Activated CD8-positive, alpha-beta memory T cell treated with anti-CD3 and anti-CD28 coated beads, Interleukin-2, amount 10 ng/mL, durations not matched to agents 7 days and 5 days (primary cell): ENCODE measurements at regions not wholly inside any gene's neighbourhood (a gene's known extent, or its start where the extent isn't known, plus 50 kb on each side); places are given as distances from the start of the nearest gene placed in this dataset.

ENCODE experiments used
- ATAC-seq: fragments of 150-1000 bp; cut with Tn5 transposase; one replicate; pipeline ENCODE4 v1.10.0; 2021; ENCODE audit warnings: moderate library complexity
- CTCF ChIA-PET: fragments of 350-600 bp; sonication (Branson Sonifier 250); formaldehyde crosslinking; loops from one replicate; lab custom pipeline; 2021; ENCODE audit warnings: antibody characterized with exemption; lab: Charles Lee
- DNase-seq: peaks from one replicate; pipeline ENCODE4 v3.0.0-alpha.2; 2020
- H3K27ac Mint-ChIP-seq: one replicate; pipeline ENCODE4 v1.8.0; 2021; ENCODE audit warnings: mild to moderate bottlenecking, mixed read lengths
- H3K27me3 Mint-ChIP-seq: one replicate; pipeline ENCODE4 v1.8.0; 2021; ENCODE audit warnings: mixed read lengths
- H3K36me3 Mint-ChIP-seq: one replicate; pipeline ENCODE4 v1.8.0; 2021; ENCODE audit warnings: mild to moderate bottlenecking, mixed read lengths
- H3K4me1 Mint-ChIP-seq: one replicate; pipeline ENCODE4 v1.8.0; 2021; ENCODE audit warnings: mixed read lengths
- H3K4me3 Mint-ChIP-seq: one replicate; pipeline ENCODE4 v1.8.0; 2021; ENCODE audit warnings: mild to moderate bottlenecking, moderate library complexity, mixed read lengths
- H3K9me3 Mint-ChIP-seq: one replicate; pipeline ENCODE4 v1.8.0; 2022; ENCODE audit warnings: low read depth, mixed read lengths

DNA sequence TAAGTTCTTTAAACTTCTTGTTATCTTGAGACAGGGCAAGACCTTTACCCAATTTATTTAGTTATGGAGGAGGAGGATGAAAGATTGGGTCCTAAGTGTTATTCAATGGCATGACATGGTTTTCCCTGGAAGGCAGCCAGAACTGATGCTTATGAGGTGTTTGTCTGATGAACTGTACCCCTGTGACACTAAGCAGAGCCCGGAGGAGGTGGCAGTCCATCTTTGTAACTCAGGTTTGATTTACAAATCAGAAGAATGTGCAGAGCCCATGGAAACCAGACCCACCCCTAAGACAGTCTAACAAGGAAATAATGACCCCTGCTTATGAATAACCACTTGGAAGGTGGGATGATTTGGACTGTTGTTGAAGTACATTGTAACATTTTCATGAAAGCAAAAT is 878.6 kb upstream of the NR2F2 start:
- ATAC-seq (no peak), DNase-seq (no peak)
- Mint-ChIP-seq H3K36me3 (peaks cover 6% of the 10 kb centered on the region), H3K4me1 (peaks cover 32% of the 10 kb centered on the region), H3K27ac (no peak overlapping the region), H3K4me3 (no peak overlapping the region), H3K27me3 (peaks cover 29% of the 10 kb centered on the region), H3K9me3 (peaks cover 5% of the 10 kb centered on the region)
- CTCF ChIA-PET: no interaction called here

DNA sequence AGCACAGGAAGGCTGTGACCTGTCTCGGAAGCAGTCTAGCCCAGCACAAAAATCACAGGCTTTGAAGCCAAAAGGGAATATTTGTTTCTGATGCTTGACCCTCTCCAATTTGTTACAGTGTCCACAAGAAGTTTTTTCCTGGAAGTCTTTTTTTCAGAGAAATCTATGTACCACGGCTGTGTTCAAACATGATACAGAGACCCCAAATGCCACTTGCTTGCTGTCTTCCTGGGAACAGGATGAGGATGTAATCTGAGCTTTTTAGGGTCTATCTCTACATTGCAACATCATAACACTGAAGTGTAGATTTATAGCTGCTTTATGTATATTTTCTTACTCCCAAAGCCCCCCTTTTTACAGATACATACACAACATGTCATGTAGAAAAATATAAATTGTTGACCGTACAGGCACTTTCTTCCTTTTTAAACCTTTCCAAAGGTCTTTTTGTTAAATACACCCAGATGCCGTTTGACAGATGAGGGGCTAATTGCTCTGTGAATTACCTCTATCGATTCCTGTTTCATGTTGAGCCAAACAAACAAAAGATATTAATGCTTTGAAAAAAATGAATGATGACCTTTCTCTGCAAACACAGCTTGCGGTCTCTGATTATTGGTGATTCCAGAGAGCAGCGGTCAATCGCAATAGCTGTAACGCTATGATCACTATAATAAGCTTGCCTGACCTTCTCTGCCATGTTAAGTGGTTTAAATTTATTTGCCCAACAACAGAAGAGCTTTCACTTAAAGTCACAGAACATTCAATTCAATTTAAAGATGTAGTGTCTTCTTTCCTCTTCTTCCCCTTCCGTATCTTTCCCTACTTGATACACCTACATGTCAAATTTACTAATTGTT is 875.9 kb upstream of the NR2F2 start:
- ATAC-seq: no peak
- H3K4me3 Mint-ChIP-seq: no peak overlapping the region
- no peak overlapping the region for H3K27ac Mint-ChIP-seq
- H3K36me3 Mint-ChIP-seq: peaks cover 6% of the 10 kb centered on the region
- CTCF ChIA-PET: no interaction called here
- H3K9me3 Mint-ChIP-seq: peaks cover 5% of the 10 kb centered on the region
- no peak for DNase-seq
- H3K4me1 Mint-ChIP-seq: peaks cover 17% of the 10 kb centered on the region
- H3K27me3 Mint-ChIP-seq: peaks cover 19% of the 10 kb centered on the region

- CTCF ChIA-PET: no interaction called here
- ATAC-seq (no peak), DNase-seq (no peak)
- Mint-ChIP-seq H3K4me3 (no peak overlapping the region), H3K4me1 (peaks cover 17% of the 10 kb centered on the region), H3K27me3 (peaks cover 11% of the 10 kb centered on the region), H3K36me3 (peaks cover 6% of the 10 kb centered on the region), H3K27ac (no peak overlapping the region), H3K9me3 (peaks cover 5% of the 10 kb centered on the region)
Observed at GRCh38 chr15:95457520-95457919, 873.0 kb upstream of the NR2F2 start.

- H3K27me3 Mint-ChIP-seq: peaks cover 11% of the 10 kb centered on the region
- ATAC-seq (no peak), DNase-seq (no peak)
- peaks cover 17% of the 10 kb centered on the region for H3K4me1 Mint-ChIP-seq
- peaks cover 5% of the 10 kb centered on the region for H3K9me3 Mint-ChIP-seq
- peaks cover 6% of the 10 kb centered on the region for H3K36me3 Mint-ChIP-seq
- H3K27ac Mint-ChIP-seq: no peak overlapping the region
- no peak overlapping the region for H3K4me3 Mint-ChIP-seq
- CTCF ChIA-PET: no interaction called here
Observed at GRCh38 chr15:95458721-95459120, 871.8 kb upstream of the NR2F2 start.

- CTCF ChIA-PET: no interaction called here
- H3K4me3 Mint-ChIP-seq: no peak overlapping the region
- H3K36me3 Mint-ChIP-seq: peaks cover 6% of the 10 kb centered on the region
- peaks cover 17% of the 10 kb centered on the region for H3K4me1 Mint-ChIP-seq
- DNase-seq: no peak
- H3K9me3 Mint-ChIP-seq: peaks cover 5% of the 10 kb centered on the region
- H3K27ac Mint-ChIP-seq: no peak overlapping the region
- no peak for ATAC-seq
- H3K27me3 Mint-ChIP-seq: peaks cover 13% of the 10 kb centered on the region
Observed at GRCh38 chr15:95459273-95459672, 871.2 kb upstream of the NR2F2 start.

DNA sequence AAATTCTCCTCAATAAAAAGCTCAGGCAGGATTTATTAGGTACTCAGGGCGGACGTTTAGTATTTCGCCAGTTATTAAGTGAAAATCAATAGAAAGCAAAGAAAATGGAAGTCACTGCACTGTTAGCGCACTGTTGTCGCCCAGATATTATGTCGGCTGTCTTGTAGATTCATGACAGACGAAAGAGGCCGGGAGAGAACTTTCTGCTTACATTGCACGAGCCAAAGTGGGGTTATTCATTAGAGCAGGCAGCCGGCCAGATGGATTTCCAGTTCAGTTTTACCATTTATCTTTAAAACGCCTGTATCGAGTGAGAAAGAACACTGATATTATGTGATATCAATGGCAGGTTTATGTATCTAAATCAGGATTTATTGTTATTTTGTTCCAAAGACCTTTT is 866.0 kb upstream of the NR2F2 start:
- ATAC-seq (no peak), DNase-seq (no peak)
- Mint-ChIP-seq H3K36me3 (no peaks in the 10 kb centered on the region), H3K4me1 (no peaks in the 10 kb centered on the region), H3K9me3 (no peaks in the 10 kb centered on the region), H3K27me3 (peaks cover 21% of the 10 kb centered on the region), H3K4me3 (no peak overlapping the region), H3K27ac (no peak overlapping the region)
- CTCF ChIA-PET: no interaction called here

- DNase-seq (no peak), ATAC-seq (no peak)
- peaks cover 14% of the 10 kb centered on the region for H3K27me3 Mint-ChIP-seq
- H3K4me3 Mint-ChIP-seq: no peak overlapping the region
- no peaks in the 10 kb centered on the region for H3K9me3 Mint-ChIP-seq
- no peaks in the 10 kb centered on the region for H3K4me1 Mint-ChIP-seq
- no peak overlapping the region for H3K27ac Mint-ChIP-seq
- CTCF ChIA-PET: no interaction called here
- H3K36me3 Mint-ChIP-seq: no peaks in the 10 kb centered on the region
Observed at GRCh38 chr15:95468820-95469219, 861.7 kb upstream of the NR2F2 start.

GRCh38 chr15:95469496-95470000 is 861.0 kb upstream of the NR2F2 start:
- CTCF ChIA-PET: no interaction called here
- H3K9me3 Mint-ChIP-seq: no peaks in the 10 kb centered on the region
- no peak for DNase-seq

DNA sequence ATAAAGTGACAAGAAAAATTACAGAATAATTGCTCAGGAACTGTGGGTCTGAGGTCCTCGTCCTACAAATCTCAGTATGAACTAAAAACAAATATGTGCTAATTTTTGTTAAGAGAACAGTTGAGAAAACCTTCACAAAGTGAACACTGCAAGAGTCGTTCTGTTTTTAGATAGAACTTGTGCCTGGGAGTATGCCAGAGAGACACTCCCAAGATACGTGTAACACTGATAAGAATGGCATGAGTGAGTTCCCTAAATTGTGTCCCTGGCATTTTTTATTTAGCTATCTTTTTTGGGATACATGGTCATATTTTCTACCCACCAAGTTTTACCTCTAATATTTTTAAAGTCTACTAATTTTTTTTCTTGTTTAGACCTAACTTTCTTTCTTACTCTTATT is 860.0 kb upstream of the NR2F2 start:
- Mint-ChIP-seq H3K27me3 (peaks cover 15% of the 10 kb centered on the region), H3K36me3 (no peaks in the 10 kb centered on the region), H3K4me3 (no peak overlapping the region), H3K9me3 (no peaks in the 10 kb centered on the region), H3K27ac (no peak overlapping the region), H3K4me1 (no peaks in the 10 kb centered on the region)
- DNase-seq (no peak), ATAC-seq (no peak)
- CTCF ChIA-PET: no interaction called here

More at GRCh38 chr15:95469496-95470000, 861.0 kb upstream of the NR2F2 start:
- H3K27ac Mint-ChIP-seq: no peak overlapping the region
- ATAC-seq: no peak
- no peaks in the 10 kb centered on the region for H3K4me1 Mint-ChIP-seq
- H3K27me3 Mint-ChIP-seq: peaks cover 11% of the 10 kb centered on the region
- H3K36me3 Mint-ChIP-seq: no peaks in the 10 kb centered on the region
- no peak overlapping the region for H3K4me3 Mint-ChIP-seq

DNA sequence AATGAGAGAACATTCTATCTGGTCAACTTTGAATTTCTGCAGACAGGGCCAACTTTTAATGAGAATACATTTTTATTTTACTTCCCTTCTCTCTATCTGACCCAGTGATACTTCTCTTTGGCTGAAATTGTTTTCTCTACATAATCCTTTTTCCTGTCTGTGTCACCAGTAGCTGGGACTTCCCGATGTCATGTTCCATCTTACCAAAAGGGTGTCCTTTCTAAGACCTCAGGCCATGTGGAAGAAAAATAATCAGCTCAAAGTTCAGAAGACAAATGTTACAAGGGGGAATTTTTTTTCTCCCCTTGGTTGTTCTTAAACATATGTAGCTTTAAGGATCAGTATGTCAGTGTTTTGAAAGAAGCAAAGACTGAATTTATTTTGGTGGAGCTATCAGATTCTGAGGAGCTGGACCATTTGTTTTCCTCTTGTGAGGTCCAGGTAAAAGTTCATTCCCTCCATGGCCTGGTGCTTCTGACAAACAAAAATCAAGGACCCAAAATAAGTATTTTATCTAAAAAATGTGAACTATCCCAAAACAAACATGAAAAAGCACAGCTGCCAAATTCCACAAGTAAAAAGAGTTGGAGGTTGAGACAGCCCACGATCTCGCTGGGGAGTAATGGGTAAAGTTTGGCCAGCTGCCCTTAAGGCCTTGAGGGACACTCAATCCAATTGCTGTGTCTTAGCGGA is 859.4 kb upstream of the NR2F2 start:
- CTCF ChIA-PET: no interaction called here
- ATAC-seq: no peak
- H3K4me1 Mint-ChIP-seq: no peaks in the 10 kb centered on the region

GRCh38 chr15:95471690-95472086 is 858.8 kb upstream of the NR2F2 start:
- no peak for DNase-seq
- ATAC-seq: no peak
- peaks cover 15% of the 10 kb centered on the region for H3K27me3 Mint-ChIP-seq

More for the DNA sequence above, 859.4 kb upstream of the NR2F2 start:
- H3K9me3 Mint-ChIP-seq: no peaks in the 10 kb centered on the region
- no peak for DNase-seq
- no peak overlapping the region for H3K27ac Mint-ChIP-seq
- H3K36me3 Mint-ChIP-seq: no peaks in the 10 kb centered on the region
- H3K27me3 Mint-ChIP-seq: peaks cover 15% of the 10 kb centered on the region
- H3K4me3 Mint-ChIP-seq: no peak overlapping the region

GRCh38 chr15:95475067-95475466 is 855.4 kb upstream of the NR2F2 start:
- DNase-seq: no peak
- H3K4me1 Mint-ChIP-seq: no peaks in the 10 kb centered on the region
- CTCF ChIA-PET: no interaction called here
- no peak for ATAC-seq
- no peak overlapping the region for H3K4me3 Mint-ChIP-seq
- H3K36me3 Mint-ChIP-seq: no peaks in the 10 kb centered on the region
- H3K9me3 Mint-ChIP-seq: no peaks in the 10 kb centered on the region
- H3K27me3 Mint-ChIP-seq: peaks cover 10% of the 10 kb centered on the region
- no peak overlapping the region for H3K27ac Mint-ChIP-seq

More at GRCh38 chr15:95471690-95472086, 858.8 kb upstream of the NR2F2 start:
- no peaks in the 10 kb centered on the region for H3K9me3 Mint-ChIP-seq
- H3K4me1 Mint-ChIP-seq: no peaks in the 10 kb centered on the region
- H3K4me3 Mint-ChIP-seq: no peak overlapping the region
- CTCF ChIA-PET: no interaction called here
- no peak overlapping the region for H3K27ac Mint-ChIP-seq
- no peaks in the 10 kb centered on the region for H3K36me3 Mint-ChIP-seq

- no peak overlapping the region for H3K27ac Mint-ChIP-seq
- no peaks in the 10 kb centered on the region for H3K4me1 Mint-ChIP-seq
- no peak for DNase-seq
- H3K36me3 Mint-ChIP-seq: no peaks in the 10 kb centered on the region
- H3K27me3 Mint-ChIP-seq: peaks cover 14% of the 10 kb centered on the region
- H3K9me3 Mint-ChIP-seq: peaks cover 2% of the 10 kb centered on the region
- H3K4me3 Mint-ChIP-seq: no peak overlapping the region
- CTCF ChIA-PET: no interaction called here
- ATAC-seq: no peak
Observed at GRCh38 chr15:95479308-95479707, 851.2 kb upstream of the NR2F2 start.

GRCh38 chr15:95485367-95485766 is 845.1 kb upstream of the NR2F2 start:
- Mint-ChIP-seq H3K27me3 (peaks cover 4% of the 10 kb centered on the region), H3K27ac (no peak overlapping the region), H3K4me3 (no peak overlapping the region), H3K4me1 (peaks cover 2% of the 10 kb centered on the region), H3K36me3 (no peaks in the 10 kb centered on the region), H3K9me3 (peaks cover 9% of the 10 kb centered on the region)
- ATAC-seq (no peak), DNase-seq (no peak)
- CTCF ChIA-PET: no interaction called here
